Left lung (tissue), 4 donors: ENCODE measurements at regions not wholly inside any gene's neighbourhood (a gene's known extent, or its start where the extent isn't known, plus 50 kb on each side); places are given as distances from the start of the nearest gene placed in this dataset.

Source experiments
- ATAC-seq: fragments of 200-7000 bp; cut with Tn5 transposase; one replicate; pipeline ENCODE4 v1.9.1; 2020; ENCODE audit warnings: moderate library complexity
- DNase-seq, 4 donors: peaks; one replicate each; pipeline ENCODE4 v3.0.0-alpha.2; 2013 to 2020
- H3K27ac ChIP-seq, 2 donors: fragments of 200-600 bp; sonication (generic) in 1 of 2; one replicate each; pipeline versions ENCODE4 v1.5.0 to v1.8.0; 2020 to 2021
- H3K27me3 ChIP-seq, 2 donors: fragments of 200-600 bp; sonication (generic) in 1 of 2; one replicate each; pipeline versions ENCODE4 v1.5.0 to v1.8.0; 2020 to 2021
- H3K36me3 ChIP-seq, 2 donors: fragments of 200-600 bp; sonication (generic) in 1 of 2; one replicate each; pipeline versions ENCODE4 v1.5.0 to v1.8.0; 2020 to 2021
- H3K4me1 ChIP-seq, 2 donors: fragments of 200-600 bp; one replicate each; pipeline ENCODE4 v1.8.0; 2021
- H3K4me3 ChIP-seq, 2 donors: fragments of 200-600 bp; sonication (generic) in 1 of 2; one replicate each; pipeline versions ENCODE4 v1.5.0 to v1.8.0; 2020 to 2021; ENCODE audit warnings: mild to moderate bottlenecking in 1 of 2
- H3K9me3 ChIP-seq, 2 donors: fragments of 200-600 bp; sonication (generic) in 1 of 2; one replicate each; pipeline versions ENCODE4 v1.5.0 to v1.8.0; 2020 to 2021
- intact Hi-C, 2 donors: fragments of 100-400 bp; cut with DNase I; formaldehyde crosslinking; loops; one replicate each; pipeline versions ENCODE4 v1.11.2 to v1.14.2; 2022
- TF ChIP-seq, protein P1 (sequence below), 2 donors: fragments of 200-600 bp; sonication (generic) in 1 of 2; IDR thresholded peaks; one replicate each; pipeline versions ENCODE4 v1.5.0 to v1.8.0; 2021; ENCODE audit warnings: antibody characterized with exemption in 2 of 2
- donor health status: DM: no; HTN: yes; CAD: no.
- donor health status: DM: no; HTN: no; CAD: no.

DNA sequence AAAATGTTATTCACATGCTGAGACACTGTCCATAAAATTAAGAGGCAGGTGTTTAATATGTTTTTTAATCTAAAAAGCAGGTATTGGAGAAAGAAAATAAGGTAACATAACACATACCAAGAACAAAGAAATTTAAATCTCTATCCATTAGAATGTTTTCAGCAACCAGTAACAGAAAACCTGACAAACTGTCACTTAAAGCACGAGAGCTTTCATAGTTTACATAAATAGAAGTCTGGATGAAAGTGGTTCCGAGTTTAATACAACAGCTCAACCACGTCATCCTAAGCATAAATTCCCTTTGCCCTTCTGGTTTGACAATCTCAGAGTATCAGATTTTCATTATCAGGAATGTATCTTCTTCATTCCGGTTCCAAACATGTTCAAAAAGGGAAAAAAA, 1249.4 kb upstream of the SORCS1 start:
- no peak overlapping the region for H3K27ac ChIP-seq
- H3K36me3 ChIP-seq: no peaks in the 10 kb centered on the region
- H3K4me1 ChIP-seq: no peaks in the 10 kb centered on the region
- no peak for DNase-seq
- intact Hi-C loops: no loop called here
- TF ChIP-seq, protein P1, sequence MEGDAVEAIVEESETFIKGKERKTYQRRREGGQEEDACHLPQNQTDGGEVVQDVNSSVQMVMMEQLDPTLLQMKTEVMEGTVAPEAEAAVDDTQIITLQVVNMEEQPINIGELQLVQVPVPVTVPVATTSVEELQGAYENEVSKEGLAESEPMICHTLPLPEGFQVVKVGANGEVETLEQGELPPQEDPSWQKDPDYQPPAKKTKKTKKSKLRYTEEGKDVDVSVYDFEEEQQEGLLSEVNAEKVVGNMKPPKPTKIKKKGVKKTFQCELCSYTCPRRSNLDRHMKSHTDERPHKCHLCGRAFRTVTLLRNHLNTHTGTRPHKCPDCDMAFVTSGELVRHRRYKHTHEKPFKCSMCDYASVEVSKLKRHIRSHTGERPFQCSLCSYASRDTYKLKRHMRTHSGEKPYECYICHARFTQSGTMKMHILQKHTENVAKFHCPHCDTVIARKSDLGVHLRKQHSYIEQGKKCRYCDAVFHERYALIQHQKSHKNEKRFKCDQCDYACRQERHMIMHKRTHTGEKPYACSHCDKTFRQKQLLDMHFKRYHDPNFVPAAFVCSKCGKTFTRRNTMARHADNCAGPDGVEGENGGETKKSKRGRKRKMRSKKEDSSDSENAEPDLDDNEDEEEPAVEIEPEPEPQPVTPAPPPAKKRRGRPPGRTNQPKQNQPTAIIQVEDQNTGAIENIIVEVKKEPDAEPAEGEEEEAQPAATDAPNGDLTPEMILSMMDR (IDR thresholded peaks at IDR 0.05): no peak
- H3K27me3 ChIP-seq: no peaks in the 10 kb centered on the region
- no peak overlapping the region for H3K4me3 ChIP-seq
- ATAC-seq: no peak
- H3K9me3 ChIP-seq: no peaks in the 10 kb centered on the region

DNA sequence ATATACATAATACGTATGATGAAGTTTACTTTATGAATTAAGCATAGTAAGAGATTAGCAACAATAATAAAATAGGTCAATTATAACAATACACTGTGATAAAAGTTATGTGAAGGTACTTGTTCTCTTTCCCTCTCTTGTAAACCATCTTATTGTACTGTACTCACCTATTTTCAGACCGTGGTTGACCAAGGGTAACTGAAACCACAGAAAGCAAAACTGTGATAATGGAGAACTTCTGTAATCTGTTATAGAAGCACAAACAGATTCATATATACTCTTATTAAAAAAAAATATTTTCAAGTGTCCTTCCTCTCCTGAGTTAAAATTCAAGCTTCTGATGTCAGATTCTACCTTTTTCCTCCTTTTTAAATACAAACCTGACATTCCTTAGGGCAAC, 1247.8 kb upstream of the SORCS1 start:
- DNase-seq (no peak), ATAC-seq (no peak)
- H3K36me3 ChIP-seq: no peaks in the 10 kb centered on the region
- H3K4me1 ChIP-seq: no peaks in the 10 kb centered on the region
- no peak overlapping the region for H3K4me3 ChIP-seq
- TF ChIP-seq, protein P1 (IDR thresholded peaks at IDR 0.05): no peak
- no peak overlapping the region for H3K27ac ChIP-seq
- H3K27me3 ChIP-seq: no peaks in the 10 kb centered on the region
- H3K9me3 ChIP-seq: no peaks in the 10 kb centered on the region
- intact Hi-C loops: no loop called here

DNA sequence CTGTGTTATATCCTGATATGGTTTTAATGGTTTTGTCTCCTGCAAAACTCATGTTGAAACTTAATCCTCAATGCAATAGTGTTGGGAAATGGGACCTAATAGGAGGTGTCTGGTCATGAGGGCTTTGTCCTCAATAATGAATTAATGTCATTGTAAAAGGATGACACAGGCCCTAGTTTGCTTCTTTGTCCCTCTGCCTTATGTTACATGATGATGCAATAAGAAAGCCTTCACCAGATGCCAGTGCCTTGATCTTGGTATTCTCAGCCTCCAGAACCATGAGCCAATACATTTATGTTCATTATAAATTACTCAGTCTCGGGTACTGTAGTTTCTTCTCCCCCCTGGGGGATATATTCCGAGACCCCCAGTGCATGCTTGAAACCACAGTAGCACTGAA, 1247.4 kb upstream of the SORCS1 start:
- TF ChIP-seq, protein P1 (IDR thresholded peaks at IDR 0.05): no peak
- intact Hi-C loops: no loop called here
- H3K27ac ChIP-seq: no peak overlapping the region
- no peaks in the 10 kb centered on the region for H3K4me1 ChIP-seq
- H3K9me3 ChIP-seq: no peaks in the 10 kb centered on the region
- no peaks in the 10 kb centered on the region for H3K36me3 ChIP-seq
- ATAC-seq (no peak), DNase-seq (no peak)
- H3K4me3 ChIP-seq: no peak overlapping the region
- H3K27me3 ChIP-seq: no peaks in the 10 kb centered on the region

DNA sequence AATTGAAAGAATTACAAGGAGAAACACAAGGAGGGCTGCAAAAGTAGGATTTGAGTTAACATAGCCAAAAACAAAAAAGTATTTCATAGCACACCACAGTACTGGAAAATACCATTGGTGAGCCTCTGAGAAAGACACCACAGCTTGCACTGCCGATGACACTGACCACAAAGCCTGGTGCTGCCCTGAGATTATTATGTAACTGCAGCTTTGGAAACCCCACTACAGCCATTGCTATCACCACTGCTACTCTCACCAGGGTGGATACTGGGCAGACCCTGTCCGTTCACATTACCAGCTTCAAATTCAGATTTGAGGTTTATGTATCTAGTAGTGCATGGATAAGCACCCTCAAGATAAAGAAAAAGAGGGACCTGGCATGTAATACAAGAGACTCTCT, 1246.7 kb upstream of the SORCS1 start:
- no peaks in the 10 kb centered on the region for H3K4me1 ChIP-seq
- no peaks in the 10 kb centered on the region for H3K9me3 ChIP-seq
- TF ChIP-seq, protein P1 (IDR thresholded peaks at IDR 0.05): no peak
- H3K27me3 ChIP-seq: no peaks in the 10 kb centered on the region
- no peak overlapping the region for H3K4me3 ChIP-seq
- no peaks in the 10 kb centered on the region for H3K36me3 ChIP-seq
- no peak overlapping the region for H3K27ac ChIP-seq
- intact Hi-C loops: no loop called here
- DNase-seq (no peak), ATAC-seq (no peak)

DNA sequence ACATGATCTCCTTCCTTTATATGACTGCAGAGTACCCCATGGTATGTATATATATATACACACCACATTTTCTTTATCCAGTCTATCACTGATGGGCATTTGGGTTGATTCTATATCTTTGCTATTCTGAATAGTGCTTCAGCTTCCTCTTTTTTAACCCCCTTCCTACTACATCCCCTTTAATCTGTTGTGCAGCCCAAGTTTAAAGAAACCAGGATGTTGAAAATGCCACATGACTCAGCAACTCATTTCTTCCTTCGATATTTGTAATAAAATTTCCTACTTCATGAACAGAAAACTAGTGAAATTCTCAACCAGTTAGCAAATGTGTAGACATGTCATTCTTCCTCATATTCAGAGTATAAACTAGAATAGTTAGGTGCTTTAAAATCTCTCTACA, 1245.7 kb upstream of the SORCS1 start:
- no peaks in the 10 kb centered on the region for H3K9me3 ChIP-seq
- intact Hi-C loops: no loop called here
- TF ChIP-seq, protein P1 (IDR thresholded peaks at IDR 0.05): no peak
- ATAC-seq: no peak
- H3K27me3 ChIP-seq: no peaks in the 10 kb centered on the region
- H3K27ac ChIP-seq: no peak overlapping the region
- H3K4me1 ChIP-seq: no peaks in the 10 kb centered on the region
- DNase-seq: no peak
- no peak overlapping the region for H3K4me3 ChIP-seq
- H3K36me3 ChIP-seq: no peaks in the 10 kb centered on the region
